PC-3 (cell line): ENCODE measurements at regions not wholly inside any gene's neighbourhood (a gene's known extent, or its start where the extent isn't known, plus 50 kb on each side); places are given as distances from the start of the nearest gene placed in this dataset.
A peak's percentile ranks its signal among the peaks of the same experiment; 100 is the strongest.

Experiments used
- ATAC-seq: fragments of 200-7000 bp; cut with Tn5 transposase; 2 replicates; pipeline ENCODE4 v1.9.1; 2020; ENCODE audit warnings: mild to moderate bottlenecking, moderate library complexity
- BruUV-seq: library from RNA; stranded (reverse); fragments of 400-500 nt; replicated peaks from 2 replicates; lab custom pipeline; 2021; lab: Mats Ljungman, UMichigan
- CTCF ChIA-PET: fragments of 300-600 bp; sonication (Branson Sonifier 250); formaldehyde crosslinking; loops from one replicate; lab custom pipeline; 2022; ENCODE audit warnings: antibody characterized with exemption; lab: Charles Lee
- POLR2A ChIA-PET: fragments of 300-600 bp; sonication (Branson Sonifier 250); formaldehyde crosslinking; loops from one replicate; lab custom pipeline; 2022; ENCODE audit warnings: antibody characterized with exemption; ENCODE audit not compliant: unreplicated experiment; lab: Charles Lee
- DNase-seq: peaks from one replicate; pipeline ENCODE4 v3.0.0-alpha.2; 2015
- H2AFZ ChIP-seq: fragments of 300-600 bp; sonication (generic); 2 replicates; pipeline ENCODE4 v1.6.0; 2016; ENCODE audit warnings: antibody characterized with exemption, low read length
- H3F3A ChIP-seq: fragments of 300-600 bp; sonication (generic); one replicate; pipeline ENCODE4 v1.6.0; 2017; ENCODE audit warnings: antibody characterized with exemption, low read length, control low read depth, mild to moderate bottlenecking; ENCODE audit not compliant: unreplicated experiment
- H3K27ac ChIP-seq: fragments of 300-600 bp; sonication (generic); 2 replicates; pipeline ENCODE4 v1.5.1; 2016; ENCODE audit warnings: mild to moderate bottlenecking, low read length
- H3K27me3 ChIP-seq: fragments of 300-600 bp; sonication (generic); 2 replicates; pipeline ENCODE4 v1.6.1; 2016; ENCODE audit warnings: low read length, mixed read lengths
- H3K36me3 ChIP-seq: fragments of 300-600 bp; sonication (generic); 2 replicates; pipeline ENCODE4 v1.6.1; 2016; ENCODE audit warnings: low read depth, mixed run types, low read length, mixed read lengths
- H3K4me1 ChIP-seq: fragments of 300-600 bp; sonication (generic); 2 replicates; pipeline ENCODE4 v1.5.1; 2016; ENCODE audit warnings: low read length; ENCODE audit not compliant: insufficient read depth
- H3K4me2 ChIP-seq: fragments of 300-600 bp; sonication (generic); 2 replicates; pipeline ENCODE4 v1.6.0; 2016; ENCODE audit warnings: low read length
- H3K4me3 ChIP-seq: fragments of 300-600 bp; sonication (generic); 2 replicates; pipeline ENCODE4 v1.5.1; 2016; ENCODE audit warnings: mild to moderate bottlenecking, low read length, mixed read lengths
- H3K79me2 ChIP-seq: fragments of 300-600 bp; sonication (generic); 2 replicates; pipeline ENCODE4 v1.6.1; 2017; ENCODE audit warnings: low read length, mixed read lengths
- H3K9ac ChIP-seq: fragments of 300-600 bp; sonication (generic); 2 replicates; pipeline ENCODE4 v1.6.0; 2016; ENCODE audit warnings: mild to moderate bottlenecking, low read length
- H3K9me2 ChIP-seq: fragments of 300-600 bp; sonication (generic); replicated peaks from 2 replicates; pipeline ENCODE4 v1.6.1; 2016; ENCODE audit warnings: mixed run types, low read length, mixed read lengths
- H3K9me3 ChIP-seq: fragments of 300-600 bp; sonication (generic); 2 replicates; pipeline ENCODE4 v1.6.1; 2016; ENCODE audit warnings: low read length, mixed read lengths
- H4K20me1 ChIP-seq: fragments of 300-600 bp; sonication (generic); 2 replicates; pipeline ENCODE4 v1.6.1; 2016; ENCODE audit warnings: low read length, mixed read lengths
- EZH2 ChIP-seq: fragments of 300-600 bp; sonication (generic); IDR thresholded peaks from one replicate; pipeline ENCODE4 v1.6.1; 2017; ENCODE audit warnings: antibody characterized with exemption, mild to moderate bottlenecking, low read length; ENCODE audit not compliant: unreplicated experiment
- EZH2phosphoT487 ChIP-seq: fragments of 300-600 bp; sonication (generic); IDR thresholded peaks from 2 replicates; pipeline ENCODE4 v1.6.1; 2018; ENCODE audit warnings: mild to moderate bottlenecking, antibody characterized with exemption, low read length, borderline replicate concordance
- intact Hi-C: fragments of 100-400 bp; cut with micrococcal nuclease; formaldehyde crosslinking; loops from 2 replicates; pipeline ENCODE4 v1.9.0; 2023
- TF ChIP-seq, protein P1 (sequence below): fragments of 300-600 bp; sonication (generic); conservative IDR thresholded peaks from 2 replicates; pipeline ENCODE4 v1.5.1; 2017; ENCODE audit warnings: antibody characterized with exemption, low read depth, mild to moderate bottlenecking, low read length

GRCh38 chr2:225130093-225130492, 87.8 kb upstream of the DOCK10 start:
- Histone ChIP-seq H3K9me3 (no peaks in the 10 kb centered on the region), H3K9me2 (no peaks in the 10 kb centered on the region)

GRCh38 chr2:225124311-225125017, 82.2 kb upstream of the DOCK10 start:
- H3K27me3 ChIP-seq = no peaks in the 10 kb centered on the region
- ChIA-PET POLR2A (no interaction called here), CTCF (interaction anchor here (1.2 kb wide), 1 partner anchor 541 kb away, joined by 9 read pairs; no protein-coding TSS in a partner anchor)
- H3K36me3 ChIP-seq = no peaks in the 10 kb centered on the region
- H4K20me1 ChIP-seq = no peaks in the 10 kb centered on the region
- H3K79me2 ChIP-seq = no peaks in the 10 kb centered on the region
- no peaks in the 10 kb centered on the region for H3K9me2 ChIP-seq
- H2AFZ ChIP-seq = peak overlapping the region; percentile 53
- BruUV-seq = no TSS peak
- ATAC-seq = peak; percentile 75
- DNase-seq = peak; percentile 57
- TF ChIP-seq, protein P1, sequence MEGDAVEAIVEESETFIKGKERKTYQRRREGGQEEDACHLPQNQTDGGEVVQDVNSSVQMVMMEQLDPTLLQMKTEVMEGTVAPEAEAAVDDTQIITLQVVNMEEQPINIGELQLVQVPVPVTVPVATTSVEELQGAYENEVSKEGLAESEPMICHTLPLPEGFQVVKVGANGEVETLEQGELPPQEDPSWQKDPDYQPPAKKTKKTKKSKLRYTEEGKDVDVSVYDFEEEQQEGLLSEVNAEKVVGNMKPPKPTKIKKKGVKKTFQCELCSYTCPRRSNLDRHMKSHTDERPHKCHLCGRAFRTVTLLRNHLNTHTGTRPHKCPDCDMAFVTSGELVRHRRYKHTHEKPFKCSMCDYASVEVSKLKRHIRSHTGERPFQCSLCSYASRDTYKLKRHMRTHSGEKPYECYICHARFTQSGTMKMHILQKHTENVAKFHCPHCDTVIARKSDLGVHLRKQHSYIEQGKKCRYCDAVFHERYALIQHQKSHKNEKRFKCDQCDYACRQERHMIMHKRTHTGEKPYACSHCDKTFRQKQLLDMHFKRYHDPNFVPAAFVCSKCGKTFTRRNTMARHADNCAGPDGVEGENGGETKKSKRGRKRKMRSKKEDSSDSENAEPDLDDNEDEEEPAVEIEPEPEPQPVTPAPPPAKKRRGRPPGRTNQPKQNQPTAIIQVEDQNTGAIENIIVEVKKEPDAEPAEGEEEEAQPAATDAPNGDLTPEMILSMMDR = no peak
- TF ChIP-seq EZH2 (no peak), EZH2phosphoT487 (no peak)
- peaks cover 44% of the 10 kb centered on the region for H3K4me1 ChIP-seq
- intact Hi-C loops = loop anchor here (1.0 to 10.0 kb wide), 7 partner anchors 36 to 430 kb away; no protein-coding TSS in a partner anchor
- H3K9ac ChIP-seq = no peak overlapping the region
- H3K27ac ChIP-seq = peak overlapping the region; percentile 67
- peaks cover 4% of the 10 kb centered on the region for H3F3A ChIP-seq
- no peak overlapping the region; the same call in 1 of the 2 replicates for H3K4me3 ChIP-seq
- no peaks in the 10 kb centered on the region for H3K9me3 ChIP-seq
- H3K4me2 ChIP-seq = peak overlapping the region; percentile 54; the same call in 1 of the 2 replicates

More at GRCh38 chr2:225130093-225130492, 87.8 kb upstream of the DOCK10 start:
- Histone ChIP-seq H3F3A (no peaks in the 10 kb centered on the region), H2AFZ (no peak overlapping the region), H3K36me3 (no peaks in the 10 kb centered on the region), H3K27me3 (no peaks in the 10 kb centered on the region), H3K9ac (no peak overlapping the region), H3K4me3 (no peak overlapping the region), H3K27ac (no peak overlapping the region), H3K4me2 (no peak overlapping the region), H3K79me2 (no peaks in the 10 kb centered on the region), H3K4me1 (no peaks in the 10 kb centered on the region), H4K20me1 (no peaks in the 10 kb centered on the region)
- TF ChIP-seq EZH2phosphoT487 = no peak
- TF ChIP-seq EZH2 = no peak
- TF ChIP-seq, protein P1 = no peak
- BruUV-seq = no TSS peak
- no peak for DNase-seq
- intact Hi-C loops = no loop called here
- POLR2A ChIA-PET = no interaction called here
- CTCF ChIA-PET = no interaction called here
- ATAC-seq = no peak
